ENCODE measurements at regions not wholly inside any gene's neighbourhood (a gene's known extent, or its start where the extent isn't known, plus 50 kb on each side); places are given as distances from the start of the nearest gene placed in this dataset.

- no peak for TF ChIP-seq CTCF (IDR thresholded peaks at IDR 0.05; ENCODE audit: low read depth, low read length)
- TF ChIP-seq POLR2A (IDR thresholded peaks at IDR 0.05; ENCODE audit: extremely low read depth, insufficient read length) = no peak
- TF ChIP-seq MAX (IDR thresholded peaks at IDR 0.05; ENCODE audit: low read depth, low read length) = no peak
- no peak for TF ChIP-seq MYC (IDR thresholded peaks at IDR 0.05; ENCODE audit: low read depth, low read length)
Observed at GRCh38 chr3:64438066-64438465, 212.8 kb upstream of the PRICKLE2 start.
